ENCODE measurements at regions not wholly inside any gene's neighbourhood (a gene's known extent, or its start where the extent isn't known, plus 50 kb on each side); places are given as distances from the start of the nearest gene placed in this dataset.

DNA sequence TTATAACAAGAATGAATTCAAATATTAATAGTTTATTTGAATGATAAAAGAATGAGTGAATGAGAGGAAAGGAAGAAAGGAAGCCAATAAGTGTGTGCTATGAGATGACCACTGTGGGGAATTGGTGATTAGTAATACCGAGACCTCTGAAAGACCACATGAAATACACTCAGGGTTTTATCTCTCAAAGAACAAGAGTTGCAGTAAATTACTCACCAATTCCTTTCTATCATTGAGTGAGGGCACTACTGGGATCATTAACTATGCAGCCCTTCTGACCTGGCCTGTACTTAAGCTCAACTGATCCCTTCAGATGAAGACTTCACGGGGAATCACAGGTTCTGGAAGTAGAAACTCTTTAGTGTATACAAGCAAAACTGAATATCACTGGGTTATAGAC, 1636.1 kb downstream of the SLITRK5 start:
- no peak for DNase-seq (ENCODE audit: insufficient read length, low spot score)
- FAIRE-seq, result no peak
- TF ChIP-seq, protein P1, sequence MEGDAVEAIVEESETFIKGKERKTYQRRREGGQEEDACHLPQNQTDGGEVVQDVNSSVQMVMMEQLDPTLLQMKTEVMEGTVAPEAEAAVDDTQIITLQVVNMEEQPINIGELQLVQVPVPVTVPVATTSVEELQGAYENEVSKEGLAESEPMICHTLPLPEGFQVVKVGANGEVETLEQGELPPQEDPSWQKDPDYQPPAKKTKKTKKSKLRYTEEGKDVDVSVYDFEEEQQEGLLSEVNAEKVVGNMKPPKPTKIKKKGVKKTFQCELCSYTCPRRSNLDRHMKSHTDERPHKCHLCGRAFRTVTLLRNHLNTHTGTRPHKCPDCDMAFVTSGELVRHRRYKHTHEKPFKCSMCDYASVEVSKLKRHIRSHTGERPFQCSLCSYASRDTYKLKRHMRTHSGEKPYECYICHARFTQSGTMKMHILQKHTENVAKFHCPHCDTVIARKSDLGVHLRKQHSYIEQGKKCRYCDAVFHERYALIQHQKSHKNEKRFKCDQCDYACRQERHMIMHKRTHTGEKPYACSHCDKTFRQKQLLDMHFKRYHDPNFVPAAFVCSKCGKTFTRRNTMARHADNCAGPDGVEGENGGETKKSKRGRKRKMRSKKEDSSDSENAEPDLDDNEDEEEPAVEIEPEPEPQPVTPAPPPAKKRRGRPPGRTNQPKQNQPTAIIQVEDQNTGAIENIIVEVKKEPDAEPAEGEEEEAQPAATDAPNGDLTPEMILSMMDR (IDR thresholded peaks at IDR 0.05; ENCODE audit: insufficient read depth, missing control alignments), result no peak

DNA sequence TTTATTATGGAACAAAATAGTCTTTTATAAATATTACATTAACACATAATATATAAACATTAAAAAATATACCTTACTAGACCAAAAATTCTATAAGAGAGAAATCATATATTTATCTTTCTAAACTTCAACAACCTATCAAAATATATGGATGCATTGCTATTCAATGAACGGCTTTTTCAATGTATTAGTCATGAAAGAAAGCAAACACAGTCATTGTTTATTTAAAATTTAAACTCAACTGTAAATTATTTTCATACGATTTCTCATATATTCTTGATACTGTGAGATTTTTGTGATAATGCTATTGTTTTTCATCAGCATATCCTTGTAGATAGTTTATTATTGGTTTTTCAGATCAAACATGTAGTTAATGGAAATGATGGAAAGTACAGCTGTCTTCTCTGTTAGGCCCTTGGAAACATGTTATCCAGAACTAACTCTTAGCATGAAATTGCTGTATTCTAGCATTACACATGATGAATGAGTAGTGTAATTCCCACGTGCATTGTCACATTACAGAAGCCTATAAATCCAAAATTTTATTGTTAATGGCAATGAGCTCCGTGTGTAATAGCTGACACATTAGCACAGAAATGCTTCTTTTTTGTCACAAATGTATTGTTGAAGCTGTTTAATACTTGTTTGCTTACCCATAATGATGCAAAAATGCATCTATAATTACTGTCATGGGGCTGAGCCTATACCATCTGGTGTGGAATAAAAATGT, 1639.9 kb downstream of the SLITRK5 start:
- no peak for DNase-seq (ENCODE audit: insufficient read length, low spot score)
- TF ChIP-seq, protein P1 (IDR thresholded peaks at IDR 0.05; ENCODE audit: insufficient read depth, missing control alignments), result no peak
- no peak for FAIRE-seq

DNA sequence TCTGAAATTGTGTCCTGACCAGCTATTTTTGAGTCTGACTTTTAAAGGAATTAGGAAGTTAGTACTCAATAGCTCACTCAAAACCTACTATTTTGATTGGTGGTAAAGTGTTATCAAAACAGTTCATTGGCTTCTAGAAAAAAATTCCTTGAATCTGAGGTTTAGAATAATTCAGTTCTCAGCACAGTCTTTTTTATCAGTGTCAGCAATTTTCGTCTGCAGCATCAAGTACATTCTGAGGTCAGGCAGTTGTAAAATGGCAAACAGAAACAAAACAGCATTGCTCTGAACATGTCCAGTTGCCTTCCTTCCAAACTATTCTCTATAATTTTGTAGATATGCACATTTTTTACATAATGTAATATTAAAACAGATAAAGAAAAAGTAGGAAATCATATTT, 1644.1 kb downstream of the SLITRK5 start:
- no peak for DNase-seq (ENCODE audit: insufficient read length, low spot score)
- FAIRE-seq, result no peak
- TF ChIP-seq, protein P1 (IDR thresholded peaks at IDR 0.05; ENCODE audit: insufficient read depth, missing control alignments), result no peak

DNA sequence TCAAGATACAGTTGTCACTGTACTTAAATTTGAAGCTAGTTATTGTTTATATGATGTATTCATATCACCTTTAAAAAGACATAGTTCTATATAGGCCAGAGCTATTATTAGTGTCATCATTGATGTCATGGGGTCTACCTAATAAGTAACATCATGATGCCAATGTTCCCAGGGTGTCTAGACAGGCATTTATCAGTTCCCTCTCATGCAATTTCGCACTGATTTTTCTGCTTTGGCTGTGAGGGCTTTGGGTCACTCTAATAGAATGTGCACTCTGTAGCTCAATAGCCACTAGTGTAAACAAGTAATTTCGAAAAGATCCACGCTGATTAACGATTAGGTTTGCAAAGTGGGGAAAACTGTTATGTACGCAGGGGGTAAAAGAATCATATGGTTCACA, 1651.3 kb downstream of the SLITRK5 start:
- FAIRE-seq (no peak), DNase-seq (ENCODE audit: insufficient read length, low spot score) (no peak)
- TF ChIP-seq, protein P1 (IDR thresholded peaks at IDR 0.05; ENCODE audit: insufficient read depth, missing control alignments), result no peak

DNA sequence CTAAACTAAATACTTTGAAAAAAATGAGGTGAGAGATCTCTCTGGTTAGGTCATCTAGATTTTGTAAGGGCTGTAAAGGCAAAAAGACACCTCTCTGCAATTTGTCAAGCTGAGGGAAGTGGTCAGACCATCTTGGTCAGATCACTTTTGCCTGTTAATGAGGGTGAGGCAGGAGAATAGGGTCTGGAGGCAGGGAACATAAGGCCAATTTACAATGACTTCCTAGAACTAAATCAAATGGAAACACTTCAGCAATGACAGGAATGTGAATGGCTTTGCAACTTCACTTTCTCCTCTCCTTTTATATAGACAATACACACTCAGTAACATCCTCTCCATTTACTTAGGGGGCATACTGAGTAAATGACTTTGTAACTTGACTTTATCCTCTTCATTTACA, 1653.4 kb downstream of the SLITRK5 start:
- FAIRE-seq, result no peak
- no peak for DNase-seq (ENCODE audit: insufficient read length, low spot score)
- TF ChIP-seq, protein P1 (IDR thresholded peaks at IDR 0.05; ENCODE audit: insufficient read depth, missing control alignments), result no peak

DNA sequence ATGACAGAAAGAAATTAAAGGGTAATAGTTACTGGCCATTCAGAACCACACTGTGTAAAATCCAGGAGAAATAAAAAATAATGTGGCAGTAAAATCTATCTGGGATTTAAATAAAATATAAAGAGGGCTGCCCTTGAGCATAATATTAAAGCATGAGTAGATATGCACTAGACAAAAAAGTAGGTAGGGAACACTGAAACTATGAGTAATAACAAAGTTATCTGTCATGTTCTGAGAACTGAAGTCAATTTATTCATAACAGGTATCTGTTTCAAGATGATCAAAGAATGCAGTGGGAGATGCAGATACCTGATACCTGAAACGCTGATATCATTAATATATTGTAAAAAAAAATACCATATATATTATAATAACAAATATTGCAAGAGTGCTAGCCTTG, 1672.0 kb downstream of the SLITRK5 start:
- FAIRE-seq (no peak), DNase-seq (ENCODE audit: insufficient read length, low spot score) (no peak)
- TF ChIP-seq, protein P1 (IDR thresholded peaks at IDR 0.05; ENCODE audit: insufficient read depth, missing control alignments), result no peak

DNA sequence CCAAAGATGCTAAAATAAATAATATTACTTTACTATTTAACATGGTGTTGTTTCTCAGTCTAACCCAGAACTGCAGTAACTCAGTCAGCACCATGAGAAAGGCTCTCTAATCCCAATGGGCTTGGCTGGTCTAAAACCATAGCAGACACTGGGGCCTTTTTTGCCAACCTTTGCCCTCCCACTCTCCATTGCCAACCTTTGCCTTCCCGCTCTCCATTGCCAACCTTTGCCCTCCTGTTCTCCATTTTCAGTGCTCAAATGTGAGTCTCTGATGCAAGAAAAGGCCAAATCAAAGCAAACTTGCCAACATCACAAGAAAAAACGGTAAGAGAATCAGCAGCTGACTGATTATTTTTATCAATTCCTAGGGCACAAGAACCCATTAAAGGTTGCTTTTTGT, 1681.2 kb downstream of the SLITRK5 start:
- no peak for DNase-seq (ENCODE audit: insufficient read length, low spot score)
- no peak for FAIRE-seq
- TF ChIP-seq, protein P1 (IDR thresholded peaks at IDR 0.05; ENCODE audit: insufficient read depth, missing control alignments), result no peak
